ENCODE measurements at regions not wholly inside any gene's neighbourhood (a gene's known extent, or its start where the extent isn't known, plus 50 kb on each side); places are given as distances from the start of the nearest gene placed in this dataset.
"Not testable (repeated sequence)": the region's sequence is repeated elsewhere in the genome, so short reads cannot be mapped to it uniquely, and the experiment has no call there.

GRCh38 chr14:38387821-38388220 is 131.9 kb upstream of the CLEC14A start:
- DNase-seq (ENCODE audit: insufficient read length, low spot score) (no peak), FAIRE-seq (no peak)
- no peak for TF ChIP-seq POLR2AphosphoS5 (IDR thresholded peaks at IDR 0.05; ENCODE audit: low read depth, low read length)
- TF ChIP-seq PAX5 (IDR thresholded peaks at IDR 0.05; ENCODE audit: insufficient read depth, low read length, severe bottlenecking): no peak
- TF ChIP-seq SPI1 (IDR thresholded peaks at IDR 0.05; ENCODE audit: low read depth, low read length): no peak
- TF ChIP-seq POU2F2 (IDR thresholded peaks at IDR 0.05; ENCODE audit: low read depth, low read length): no peak
- no peak for TF ChIP-seq POLR2A (IDR thresholded peaks at IDR 0.05; ENCODE audit: low read depth, low read length)
- TF ChIP-seq TAF1 (IDR thresholded peaks at IDR 0.05; ENCODE audit: low read depth, low read length): no peak

- FAIRE-seq: no peak
- DNase-seq (ENCODE audit: insufficient read length, low spot score): no peak
- TF ChIP-seq POLR2A (IDR thresholded peaks at IDR 0.05; ENCODE audit: low read depth, low read length): no peak
- no peak for TF ChIP-seq POU2F2 (IDR thresholded peaks at IDR 0.05; ENCODE audit: low read depth, low read length)
- TF ChIP-seq POLR2AphosphoS5 (IDR thresholded peaks at IDR 0.05; ENCODE audit: low read depth, low read length): no peak
- no peak for TF ChIP-seq PAX5 (IDR thresholded peaks at IDR 0.05; ENCODE audit: insufficient read depth, low read length, severe bottlenecking)
- TF ChIP-seq TAF1 (IDR thresholded peaks at IDR 0.05; ENCODE audit: low read depth, low read length): no peak
- no peak for TF ChIP-seq SPI1 (IDR thresholded peaks at IDR 0.05; ENCODE audit: low read depth, low read length)
Measured at GRCh38 chr14:38385836-38386235, 129.9 kb upstream of the CLEC14A start.

- TF ChIP-seq TAF1 (IDR thresholded peaks at IDR 0.05; ENCODE audit: low read depth, low read length) (no peak), PAX5 (IDR thresholded peaks at IDR 0.05; ENCODE audit: insufficient read depth, low read length, severe bottlenecking) (no peak), SPI1 (IDR thresholded peaks at IDR 0.05; ENCODE audit: low read depth, low read length) (no peak), POU2F2 (IDR thresholded peaks at IDR 0.05; ENCODE audit: low read depth, low read length) (no peak), POLR2A (IDR thresholded peaks at IDR 0.05; ENCODE audit: low read depth, low read length) (no peak), POLR2AphosphoS5 (IDR thresholded peaks at IDR 0.05; ENCODE audit: low read depth, low read length) (no peak)
- DNase-seq (ENCODE audit: insufficient read length, low spot score) (no peak), FAIRE-seq (no peak)
Measured at GRCh38 chr14:38385343-38385742, 129.4 kb upstream of the CLEC14A start.

- DNase-seq (ENCODE audit: insufficient read length, low spot score) (no peak), FAIRE-seq (no peak)
- TF ChIP-seq POLR2A (IDR thresholded peaks at IDR 0.05; ENCODE audit: low read depth, low read length) (no peak), SPI1 (IDR thresholded peaks at IDR 0.05; ENCODE audit: low read depth, low read length) (no peak), TAF1 (IDR thresholded peaks at IDR 0.05; ENCODE audit: low read depth, low read length) (no peak), PAX5 (IDR thresholded peaks at IDR 0.05; ENCODE audit: insufficient read depth, low read length, severe bottlenecking) (no peak)
Measured at GRCh38 chr14:38384741-38385140, 128.8 kb upstream of the CLEC14A start.

GRCh38 chr14:38367922-38368321 is 112.0 kb upstream of the CLEC14A start:
- TF ChIP-seq POU2F2 (IDR thresholded peaks at IDR 0.05; ENCODE audit: low read depth, low read length) (no peak), POLR2A (IDR thresholded peaks at IDR 0.05; ENCODE audit: low read depth, low read length) (no peak), TAF1 (IDR thresholded peaks at IDR 0.05; ENCODE audit: low read depth, low read length) (no peak), SPI1 (IDR thresholded peaks at IDR 0.05; ENCODE audit: low read depth, low read length) (no peak), PAX5 (IDR thresholded peaks at IDR 0.05; ENCODE audit: insufficient read depth, low read length, severe bottlenecking) (no peak), POLR2AphosphoS5 (IDR thresholded peaks at IDR 0.05; ENCODE audit: low read depth, low read length) (no peak)
- DNase-seq (ENCODE audit: insufficient read length, low spot score) (no peak), FAIRE-seq (no peak)

- no peak for DNase-seq (ENCODE audit: insufficient read length, low spot score)
- no peak for TF ChIP-seq SPI1 (IDR thresholded peaks at IDR 0.05; ENCODE audit: low read depth, low read length)
- TF ChIP-seq POLR2A (IDR thresholded peaks at IDR 0.05; ENCODE audit: low read depth, low read length): no peak
- no peak for TF ChIP-seq POU2F2 (IDR thresholded peaks at IDR 0.05; ENCODE audit: low read depth, low read length)
- no peak for TF ChIP-seq POLR2AphosphoS5 (IDR thresholded peaks at IDR 0.05; ENCODE audit: low read depth, low read length)
- TF ChIP-seq TAF1 (IDR thresholded peaks at IDR 0.05; ENCODE audit: low read depth, low read length): no peak
- no peak for TF ChIP-seq PAX5 (IDR thresholded peaks at IDR 0.05; ENCODE audit: insufficient read depth, low read length, severe bottlenecking)
- no peak for FAIRE-seq
Measured at GRCh38 chr14:38366374-38366773, 110.5 kb upstream of the CLEC14A start.

GRCh38 chr14:38363217-38363616 is 107.3 kb upstream of the CLEC14A start:
- no peak for FAIRE-seq
- DNase-seq (ENCODE audit: insufficient read length, low spot score): no peak
- TF ChIP-seq POLR2AphosphoS5 (IDR thresholded peaks at IDR 0.05; ENCODE audit: low read depth, low read length): no peak
- TF ChIP-seq PAX5 (IDR thresholded peaks at IDR 0.05; ENCODE audit: insufficient read depth, low read length, severe bottlenecking): no peak
- TF ChIP-seq POLR2A (IDR thresholded peaks at IDR 0.05; ENCODE audit: low read depth, low read length): no peak
- no peak for TF ChIP-seq TAF1 (IDR thresholded peaks at IDR 0.05; ENCODE audit: low read depth, low read length)
- no peak for TF ChIP-seq POU2F2 (IDR thresholded peaks at IDR 0.05; ENCODE audit: low read depth, low read length)
- TF ChIP-seq SPI1 (IDR thresholded peaks at IDR 0.05; ENCODE audit: low read depth, low read length): no peak

- no peak for FAIRE-seq
- DNase-seq (ENCODE audit: insufficient read length, low spot score): no peak
- TF ChIP-seq SPI1 (IDR thresholded peaks at IDR 0.05; ENCODE audit: low read depth, low read length) (no peak), POU2F2 (IDR thresholded peaks at IDR 0.05; ENCODE audit: low read depth, low read length) (no peak)
Measured at GRCh38 chr14:38357557-38357956, 101.7 kb upstream of the CLEC14A start.

- FAIRE-seq; DNase-seq (ENCODE audit: insufficient read length, low spot score): not testable (repeated sequence)
Measured at GRCh38 chr14:38355473-38355872, 99.6 kb upstream of the CLEC14A start.

GRCh38 chr14:38350102-38350501 is 94.2 kb upstream of the CLEC14A start:
- FAIRE-seq: no peak
- TF ChIP-seq POLR2AphosphoS5 (IDR thresholded peaks at IDR 0.05; ENCODE audit: low read depth, low read length) (no peak), SPI1 (IDR thresholded peaks at IDR 0.05; ENCODE audit: low read depth, low read length) (no peak), TAF1 (IDR thresholded peaks at IDR 0.05; ENCODE audit: low read depth, low read length) (no peak), POLR2A (IDR thresholded peaks at IDR 0.05; ENCODE audit: low read depth, low read length) (no peak), POU2F2 (IDR thresholded peaks at IDR 0.05; ENCODE audit: low read depth, low read length) (no peak), PAX5 (IDR thresholded peaks at IDR 0.05; ENCODE audit: insufficient read depth, low read length, severe bottlenecking) (no peak)
- no peak for DNase-seq (ENCODE audit: insufficient read length, low spot score)

GRCh38 chr14:38342803-38343202 is 86.9 kb upstream of the CLEC14A start:
- DNase-seq (ENCODE audit: insufficient read length, low spot score): no peak
- no peak for TF ChIP-seq POU2F2 (IDR thresholded peaks at IDR 0.05; ENCODE audit: low read depth, low read length)
- TF ChIP-seq TAF1 (IDR thresholded peaks at IDR 0.05; ENCODE audit: low read depth, low read length): no peak
- no peak for TF ChIP-seq POLR2A (IDR thresholded peaks at IDR 0.05; ENCODE audit: low read depth, low read length)
- no peak for TF ChIP-seq SPI1 (IDR thresholded peaks at IDR 0.05; ENCODE audit: low read depth, low read length)
- TF ChIP-seq POLR2AphosphoS5 (IDR thresholded peaks at IDR 0.05; ENCODE audit: low read depth, low read length): no peak
- TF ChIP-seq PAX5 (IDR thresholded peaks at IDR 0.05; ENCODE audit: insufficient read depth, low read length, severe bottlenecking): no peak
- FAIRE-seq: no peak

Data from GM12891 (cell line).